IMR-90 (cell line): ENCODE measurements at regions not wholly inside any gene's neighbourhood (a gene's known extent, or its start where the extent isn't known, plus 50 kb on each side); places are given as distances from the start of the nearest gene placed in this dataset.

Source experiments
- CHD1 ChIP-seq: IDR thresholded peaks from 2 replicates; pipeline ENCODE4 v1.6.1; 2012; ENCODE audit warnings: low read depth, low read length, improper control_type of control experiment
- CTCF ChIP-seq: conservative IDR thresholded peaks from 2 replicates; pipeline ENCODE4 v1.5.1; 2012; ENCODE audit warnings: mild to moderate bottlenecking, low read depth, low read length, improper control_type of control experiment
- ELK1 ChIP-seq: fragments of 150-350 bp; IDR thresholded peaks from 2 replicates; pipeline ENCODE4 v1.6.1; 2016; ENCODE audit warnings: low read depth, mild to moderate bottlenecking, low read length, moderate library complexity, borderline replicate concordance
- FOS ChIP-seq: fragments of 150-350 bp; IDR thresholded peaks from 2 replicates; pipeline ENCODE4 v1.6.1; 2016; ENCODE audit warnings: low read depth, low read length
- MAFK ChIP-seq: IDR thresholded peaks from 2 replicates; pipeline ENCODE4 v1.6.1; 2012; ENCODE audit warnings: low read depth, low read length, improper control_type of control experiment
- MAZ ChIP-seq: IDR thresholded peaks from 2 replicates; pipeline ENCODE4 v1.6.1; 2012; ENCODE audit warnings: low read depth, mild to moderate bottlenecking, low read length, improper control_type of control experiment, moderate library complexity, borderline replicate concordance
- MXI1 ChIP-seq: IDR thresholded peaks from 2 replicates; pipeline ENCODE4 v1.6.1; 2012; ENCODE audit warnings: low read depth, mild to moderate bottlenecking, low read length, moderate library complexity, borderline replicate concordance
- POLR2A ChIP-seq: IDR thresholded peaks from 2 replicates; pipeline ENCODE4 v1.6.1; 2012; ENCODE audit warnings: mild to moderate bottlenecking, low read depth, low read length
- RAD21 ChIP-seq: IDR thresholded peaks from 2 replicates; pipeline ENCODE4 v1.6.1; 2012; ENCODE audit warnings: low read length, improper control_type of control experiment
- RCOR1 ChIP-seq: IDR thresholded peaks from 2 replicates; pipeline ENCODE4 v1.6.1; 2012; ENCODE audit warnings: mild to moderate bottlenecking, low read length, improper control_type of control experiment; ENCODE audit not compliant: insufficient replicate concordance
- RFX5 ChIP-seq: IDR thresholded peaks from 2 replicates; pipeline ENCODE4 v1.8.0; 2012; ENCODE audit warnings: low read depth, mild to moderate bottlenecking, low read length, moderate library complexity
- SMC3 ChIP-seq: fragments of 150-350 bp; IDR thresholded peaks from 2 replicates; pipeline ENCODE4 v1.6.1; 2016; ENCODE audit warnings: low read depth, mild to moderate bottlenecking, antibody characterized with exemption, low read length, moderate library complexity

GRCh38 chr3:157667493-157667892 lies 164.3 kb upstream of the VEPH1 start:
- TF ChIP-seq CTCF: no peak
- no peak for TF ChIP-seq RAD21
- TF ChIP-seq SMC3: no peak
- TF ChIP-seq MAZ: no peak
- TF ChIP-seq POLR2A: no peak
- no peak for TF ChIP-seq RFX5
- TF ChIP-seq MXI1: no peak
- TF ChIP-seq MAFK: no peak
- no peak for TF ChIP-seq CHD1
- no peak for TF ChIP-seq FOS
- no peak for TF ChIP-seq ELK1
- TF ChIP-seq RCOR1: no peak
